KMS-11 (cell line): ENCODE measurements at regions not wholly inside any gene's neighbourhood (a gene's known extent, or its start where the extent isn't known, plus 50 kb on each side); places are given as distances from the start of the nearest gene placed in this dataset.

Experiments used
- H2AFZ ChIP-seq: fragments of 200-600 bp; sonication (generic); 2 replicates; pipeline ENCODE4 v1.6.1; 2016; ENCODE audit warnings: antibody characterized with exemption, mixed run types, low read depth
- H3K27ac ChIP-seq: fragments of 200-600 bp; sonication (generic); 2 replicates; pipeline ENCODE4 v1.6.1; 2016; ENCODE audit warnings: mild to moderate bottlenecking, mixed run types
- H3K27me3 ChIP-seq: fragments of 200-600 bp; sonication (generic); 2 replicates; pipeline ENCODE4 v1.6.1; 2017; ENCODE audit warnings: mild to moderate bottlenecking, low read depth, mixed run types, moderate library complexity; ENCODE audit not compliant: insufficient read depth
- H3K36me3 ChIP-seq: fragments of 200-600 bp; sonication (generic); 2 replicates; pipeline ENCODE4 v1.6.1; 2017; ENCODE audit warnings: mild to moderate bottlenecking, mixed run types; ENCODE audit not compliant: insufficient read depth
- H3K4me1 ChIP-seq: fragments of 200-600 bp; sonication (generic); 2 replicates; pipeline ENCODE4 v1.6.1; 2016; ENCODE audit warnings: mild to moderate bottlenecking, low read depth, mixed run types; ENCODE audit not compliant: poor library complexity, severe bottlenecking
- H3K4me2 ChIP-seq: fragments of 200-600 bp; sonication (generic); 2 replicates; pipeline ENCODE4 v1.7.0; 2016; ENCODE audit warnings: mild to moderate bottlenecking, mixed run types
- H3K4me3 ChIP-seq: fragments of 200-600 bp; sonication (generic); IDR thresholded peaks from 2 replicates; pipeline ENCODE4 v1.6.1; 2017; ENCODE audit warnings: low read depth, low read length, mixed read lengths; ENCODE audit not compliant: insufficient read depth
- H3K79me2 ChIP-seq: fragments of 200-600 bp; sonication (generic); 2 replicates; pipeline ENCODE4 v1.6.1; 2016; ENCODE audit warnings: low read depth, mixed run types; ENCODE audit not compliant: insufficient read depth
- H3K9ac ChIP-seq: fragments of 200-600 bp; sonication (generic); 2 replicates; pipeline ENCODE4 v1.6.1; 2016; ENCODE audit warnings: mild to moderate bottlenecking, mixed run types
- H4K20me1 ChIP-seq: fragments of 200-600 bp; sonication (generic); 2 replicates; pipeline ENCODE4 v1.6.1; 2016; ENCODE audit warnings: mild to moderate bottlenecking, mixed run types; ENCODE audit not compliant: insufficient read depth
- CTCF ChIP-seq: fragments of 200-600 bp; sonication (generic); conservative IDR thresholded peaks from 2 replicates; pipeline ENCODE4 v1.6.1; 2017; ENCODE audit warnings: low read depth, mild to moderate bottlenecking, antibody characterized with exemption, low read length, moderate library complexity, mixed read lengths

- Histone ChIP-seq H4K20me1 (no peaks in the 10 kb centered on the region), H3K36me3 (no peaks in the 10 kb centered on the region), H2AFZ (no peak overlapping the region), H3K4me2 (no peak overlapping the region), H3K4me1 (peaks cover 3% of the 10 kb centered on the region), H3K9ac (no peak overlapping the region), H3K79me2 (no peaks in the 10 kb centered on the region), H3K27ac (no peak overlapping the region), H3K4me3 (no peak overlapping the region), H3K27me3 (no peaks in the 10 kb centered on the region)
- no peak for TF ChIP-seq CTCF
Measured at GRCh38 chr9:102779356-102779755, 215.8 kb upstream of the CYLC2 start.

GRCh38 chr9:102778746-102779145 is 216.4 kb upstream of the CYLC2 start:
- no peaks in the 10 kb centered on the region for H3K36me3 ChIP-seq
- no peak overlapping the region for H3K9ac ChIP-seq
- no peaks in the 10 kb centered on the region for H4K20me1 ChIP-seq
- H3K27me3 ChIP-seq: no peaks in the 10 kb centered on the region
- H2AFZ ChIP-seq: no peak overlapping the region
- no peaks in the 10 kb centered on the region for H3K79me2 ChIP-seq
- no peak overlapping the region for H3K4me3 ChIP-seq
- H3K4me1 ChIP-seq: peaks cover 3% of the 10 kb centered on the region
- no peak overlapping the region for H3K4me2 ChIP-seq
- no peak for TF ChIP-seq CTCF
- no peak overlapping the region for H3K27ac ChIP-seq

DNA sequence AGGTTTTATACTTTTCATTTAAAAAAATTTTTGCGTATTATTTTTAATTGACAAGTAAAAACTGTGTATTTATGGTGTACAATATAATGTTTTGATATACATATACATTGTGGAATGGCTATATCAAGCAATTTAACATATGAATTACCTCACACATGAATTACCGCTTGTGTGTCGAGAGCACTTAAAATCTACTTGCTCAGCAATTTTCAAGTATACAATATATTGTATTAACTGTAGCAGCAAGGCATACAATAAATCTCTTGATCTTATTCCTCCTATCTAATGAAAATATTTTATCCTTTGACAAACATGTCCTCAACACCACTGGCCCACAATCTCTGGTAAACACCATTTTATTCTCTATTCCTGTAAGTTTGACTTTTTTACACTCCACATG is 224.4 kb upstream of the CYLC2 start:
- H4K20me1 ChIP-seq: no peaks in the 10 kb centered on the region
- no peak overlapping the region for H3K9ac ChIP-seq
- H3K4me3 ChIP-seq: no peak overlapping the region
- no peaks in the 10 kb centered on the region for H3K36me3 ChIP-seq
- H2AFZ ChIP-seq: no peak overlapping the region
- no peak for TF ChIP-seq CTCF
- H3K4me2 ChIP-seq: no peak overlapping the region
- no peaks in the 10 kb centered on the region for H3K79me2 ChIP-seq
- no peak overlapping the region for H3K27ac ChIP-seq
- H3K27me3 ChIP-seq: no peaks in the 10 kb centered on the region
- no peaks in the 10 kb centered on the region for H3K4me1 ChIP-seq

- Histone ChIP-seq H4K20me1 (no peaks in the 10 kb centered on the region), H3K4me2 (no peak overlapping the region), H3K79me2 (no peaks in the 10 kb centered on the region), H3K36me3 (no peaks in the 10 kb centered on the region), H3K4me3 (no peak overlapping the region), H2AFZ (no peak overlapping the region), H3K27ac (no peak overlapping the region), H3K4me1 (no peaks in the 10 kb centered on the region), H3K27me3 (no peaks in the 10 kb centered on the region), H3K9ac (no peak overlapping the region)
- TF ChIP-seq CTCF: no peak
Measured at GRCh38 chr9:102769307-102769706, 225.8 kb upstream of the CYLC2 start.

DNA sequence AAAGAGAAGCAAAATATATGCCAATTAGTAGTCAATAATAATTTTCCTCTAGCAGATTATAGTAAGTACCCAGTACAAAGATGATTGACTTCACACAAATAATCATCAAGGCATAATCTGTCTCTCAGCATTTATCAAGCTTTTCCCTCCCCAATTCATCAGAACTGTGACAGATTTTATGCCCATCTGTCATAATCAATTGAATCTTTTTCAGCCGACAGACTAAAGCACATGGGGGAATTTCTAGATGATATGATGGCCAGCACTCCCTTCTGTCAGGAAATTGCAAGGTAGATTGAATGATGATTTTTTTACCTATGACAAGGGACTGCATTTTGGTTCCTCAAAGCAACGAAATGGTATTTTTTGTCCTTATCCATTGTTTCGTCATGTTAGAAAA is 227.1 kb upstream of the CYLC2 start:
- no peak overlapping the region for H2AFZ ChIP-seq
- H3K79me2 ChIP-seq: no peaks in the 10 kb centered on the region
- no peak overlapping the region for H3K27ac ChIP-seq
- H4K20me1 ChIP-seq: no peaks in the 10 kb centered on the region
- no peaks in the 10 kb centered on the region for H3K27me3 ChIP-seq
- no peak overlapping the region for H3K4me2 ChIP-seq
- no peaks in the 10 kb centered on the region for H3K4me1 ChIP-seq
- no peak overlapping the region for H3K4me3 ChIP-seq
- H3K9ac ChIP-seq: no peak overlapping the region
- no peaks in the 10 kb centered on the region for H3K36me3 ChIP-seq
- TF ChIP-seq CTCF: no peak
